HG02870 (cell line): ENCODE measurements at regions not wholly inside any gene's neighbourhood (a gene's known extent, or its start where the extent isn't known, plus 50 kb on each side); places are given as distances from the start of the nearest gene placed in this dataset.
"Not testable (repeated sequence)": the region's sequence is repeated elsewhere in the genome, so short reads cannot be mapped to it uniquely, and the experiment has no call there.

Experiments
- ATAC-seq: cut with Tn5 transposase; IDR thresholded peaks from one replicate; pipeline ENCODE4 v1.9.1; 2021; ENCODE audit warnings: mild to moderate bottlenecking, moderate library complexity; ENCODE audit not compliant: unreplicated experiment

- ATAC-seq = no peak
These were observed 118.9 kb upstream of the EGR2 start for GRCh38 chr10:62935022-62935421.

- no peak for ATAC-seq
These were observed 118.1 kb upstream of the EGR2 start for GRCh38 chr10:62934258-62934657.

GRCh38 chr10:62928763-62929162 is 112.6 kb upstream of the EGR2 start:
- ATAC-seq = not testable (repeated sequence)

- no peak for ATAC-seq
These were observed 110.2 kb upstream of the EGR2 start for GRCh38 chr10:62926407-62926806.

GRCh38 chr10:62924344-62924748 is 108.2 kb upstream of the EGR2 start:
- ATAC-seq = peak; percentile 85

GRCh38 chr10:62919776-62920175 is 103.6 kb upstream of the EGR2 start:
- ATAC-seq = no peak

- peak; percentile 45 for ATAC-seq
These were observed 101.5 kb upstream of the EGR2 start for GRCh38 chr10:62917475-62918238.

GRCh38 chr10:62916141-62916603 is 100.0 kb upstream of the EGR2 start:
- no peak for ATAC-seq

- no peak for ATAC-seq
These were observed 99.0 kb upstream of the EGR2 start for GRCh38 chr10:62915158-62915557.

- no peak for ATAC-seq
These were observed 95.9 kb upstream of the EGR2 start for GRCh38 chr10:62912086-62912485.

- ATAC-seq = no peak
These were observed 95.2 kb upstream of the EGR2 start for GRCh38 chr10:62911210-62911963.

DNA sequence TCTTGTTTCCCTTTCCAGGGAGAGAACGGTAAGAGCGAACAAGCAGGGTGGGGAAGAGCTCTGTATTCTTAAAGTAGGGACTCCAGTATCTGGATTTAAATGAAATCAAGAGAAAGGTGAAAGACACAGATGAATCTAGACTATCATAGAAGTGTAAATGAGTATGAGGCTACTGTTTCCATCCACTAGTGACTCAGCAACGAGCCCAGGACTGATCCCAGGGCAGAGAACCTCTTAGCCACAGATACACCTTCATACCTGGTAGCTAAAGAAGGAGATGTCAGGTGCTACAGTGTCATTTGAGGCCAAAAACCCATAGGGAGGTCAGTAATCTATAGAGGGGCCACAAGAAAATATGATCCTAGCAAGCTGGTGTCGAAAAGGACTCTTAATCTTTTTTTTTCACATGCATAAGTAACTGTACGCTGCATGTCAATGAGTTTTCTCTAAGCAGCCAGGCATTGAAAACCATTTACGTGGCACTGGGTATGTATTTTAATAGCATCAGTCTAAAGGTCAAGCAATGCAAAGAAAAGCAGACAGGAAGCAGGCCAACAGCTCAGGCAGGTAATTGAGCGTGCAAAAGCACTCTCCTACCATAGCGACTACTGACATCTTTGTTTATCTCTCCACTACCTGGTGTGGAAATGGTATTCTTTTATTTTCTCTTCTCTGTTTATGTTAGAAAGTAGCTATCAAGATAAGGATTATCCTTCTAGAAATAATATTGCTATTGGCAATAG is 91.5 kb upstream of the EGR2 start:
- ATAC-seq = peak; percentile 63

GRCh38 chr10:62904281-62904875 is 88.2 kb upstream of the EGR2 start:
- no peak for ATAC-seq

DNA sequence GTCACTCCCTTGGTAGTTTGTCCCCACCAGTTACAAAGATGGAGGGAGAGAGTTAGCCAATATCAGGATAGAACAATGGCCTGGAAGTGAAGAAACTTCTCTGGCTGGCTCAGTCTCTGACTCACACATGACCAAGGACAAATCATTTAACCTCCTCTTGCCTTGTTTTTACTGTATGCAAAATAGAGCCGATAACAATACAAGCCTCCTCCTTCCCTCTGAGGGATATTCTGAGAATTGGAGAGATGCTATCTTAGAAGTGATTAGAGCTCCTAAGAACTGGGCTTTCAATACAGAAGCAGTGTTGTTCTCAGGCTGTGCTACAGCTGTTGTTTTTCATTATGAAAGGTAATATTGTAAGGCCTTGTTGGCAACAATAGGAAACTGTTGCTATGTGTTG is 87.7 kb upstream of the EGR2 start:
- ATAC-seq = no peak

DNA sequence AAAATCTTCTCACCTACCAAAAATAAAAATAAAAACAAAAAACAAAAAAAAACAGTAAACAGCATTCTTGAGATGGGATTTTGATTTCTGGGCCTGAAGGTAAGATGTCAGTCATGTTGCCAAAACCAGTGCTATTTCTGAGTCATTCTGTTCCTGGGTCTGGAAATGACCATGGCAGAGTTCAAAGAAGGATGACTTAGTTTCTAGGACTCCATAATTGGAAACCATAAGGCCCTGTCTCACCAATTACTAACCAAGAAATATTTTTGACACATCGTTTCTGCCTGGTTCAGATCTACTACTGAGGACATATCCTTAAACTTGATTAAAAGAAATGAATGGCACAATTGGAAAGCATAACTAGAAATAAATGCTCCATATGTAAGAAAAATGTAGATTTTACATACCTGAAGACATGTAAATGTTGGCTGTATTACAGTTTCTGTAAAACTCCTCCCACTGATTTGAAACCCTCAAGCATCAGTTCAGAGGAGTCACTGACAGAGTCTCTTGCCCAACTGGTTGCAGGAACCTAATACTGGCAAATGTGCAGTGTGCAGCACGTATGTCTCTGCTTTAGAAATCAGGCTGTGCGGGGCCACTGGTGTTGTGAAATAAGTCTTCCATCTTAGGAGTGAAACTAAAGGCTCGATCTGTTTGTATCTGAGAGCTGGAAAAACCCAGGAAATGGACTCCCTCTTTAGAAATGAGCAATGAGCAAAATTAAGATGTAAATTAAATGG is 84.8 kb upstream of the EGR2 start:
- ATAC-seq = no peak

GRCh38 chr10:62899311-62899710 is 83.1 kb upstream of the EGR2 start:
- ATAC-seq = no peak

DNA sequence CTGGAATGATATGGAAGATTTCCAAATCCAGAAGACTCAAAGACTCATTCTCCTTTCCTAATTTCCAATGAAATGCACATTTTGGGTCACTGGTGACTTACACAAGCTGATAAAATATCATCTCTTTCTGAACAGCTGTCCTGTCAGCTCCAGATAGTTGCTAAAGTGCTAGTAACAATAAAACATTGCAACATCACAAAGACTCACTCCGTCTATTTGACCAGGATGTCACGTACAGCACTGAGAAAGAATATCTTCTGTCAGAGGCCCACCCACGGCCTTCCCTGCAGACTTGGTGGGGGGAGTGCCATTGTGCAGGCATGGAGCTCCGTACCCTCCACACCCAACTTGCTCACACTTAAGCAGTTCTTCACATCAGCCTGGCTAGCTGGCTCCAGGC is 78.9 kb upstream of the EGR2 start:
- no peak for ATAC-seq

DNA sequence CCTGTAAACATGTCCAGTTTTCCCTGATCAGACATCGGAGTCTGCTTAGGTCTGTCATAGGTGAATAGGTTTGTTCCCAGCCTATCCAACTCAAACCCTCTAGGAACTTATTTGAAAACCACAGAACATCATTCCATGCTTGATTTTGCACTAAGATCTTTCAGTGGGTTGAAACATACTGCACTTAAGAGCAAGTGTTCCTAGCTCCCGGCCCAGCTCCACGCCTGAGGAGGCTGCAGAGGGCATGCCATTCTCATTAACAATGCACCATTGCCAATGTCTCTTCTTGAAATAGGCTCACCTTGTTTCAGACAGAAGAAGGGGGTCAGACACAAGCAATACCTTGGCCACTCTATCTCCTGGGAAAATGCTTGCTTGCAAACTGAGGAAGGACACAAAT is 78.0 kb upstream of the EGR2 start:
- ATAC-seq = no peak

- ATAC-seq = no peak
These were observed 76.9 kb upstream of the EGR2 start for GRCh38 chr10:62893036-62893435.

- ATAC-seq = no peak
These were observed 74.2 kb upstream of the EGR2 start for GRCh38 chr10:62890395-62890794.
